ENCODE measurements at regions not wholly inside any gene's neighbourhood (a gene's known extent, or its start where the extent isn't known, plus 50 kb on each side); places are given as distances from the start of the nearest gene placed in this dataset.

DNA sequence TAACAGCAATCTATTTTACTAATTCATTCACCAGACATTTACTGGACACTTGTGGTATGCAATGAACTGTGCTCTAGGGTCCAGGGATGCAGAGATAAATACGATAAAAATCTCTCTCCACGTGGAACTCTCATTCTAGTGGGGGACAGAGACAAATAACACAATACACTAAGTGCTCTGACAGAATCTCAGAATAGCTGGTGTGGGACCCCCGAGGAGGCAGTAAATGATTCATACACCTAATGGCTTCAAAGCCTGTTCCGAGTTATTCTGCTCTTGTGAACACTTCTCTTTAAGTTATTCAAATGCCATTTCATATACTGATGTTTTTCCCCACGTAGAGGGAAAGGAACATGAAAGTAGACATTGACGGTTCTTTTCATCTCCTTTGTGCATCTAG lies 302.0 kb upstream of the PDE4D start:
- TF ChIP-seq, protein P1, sequence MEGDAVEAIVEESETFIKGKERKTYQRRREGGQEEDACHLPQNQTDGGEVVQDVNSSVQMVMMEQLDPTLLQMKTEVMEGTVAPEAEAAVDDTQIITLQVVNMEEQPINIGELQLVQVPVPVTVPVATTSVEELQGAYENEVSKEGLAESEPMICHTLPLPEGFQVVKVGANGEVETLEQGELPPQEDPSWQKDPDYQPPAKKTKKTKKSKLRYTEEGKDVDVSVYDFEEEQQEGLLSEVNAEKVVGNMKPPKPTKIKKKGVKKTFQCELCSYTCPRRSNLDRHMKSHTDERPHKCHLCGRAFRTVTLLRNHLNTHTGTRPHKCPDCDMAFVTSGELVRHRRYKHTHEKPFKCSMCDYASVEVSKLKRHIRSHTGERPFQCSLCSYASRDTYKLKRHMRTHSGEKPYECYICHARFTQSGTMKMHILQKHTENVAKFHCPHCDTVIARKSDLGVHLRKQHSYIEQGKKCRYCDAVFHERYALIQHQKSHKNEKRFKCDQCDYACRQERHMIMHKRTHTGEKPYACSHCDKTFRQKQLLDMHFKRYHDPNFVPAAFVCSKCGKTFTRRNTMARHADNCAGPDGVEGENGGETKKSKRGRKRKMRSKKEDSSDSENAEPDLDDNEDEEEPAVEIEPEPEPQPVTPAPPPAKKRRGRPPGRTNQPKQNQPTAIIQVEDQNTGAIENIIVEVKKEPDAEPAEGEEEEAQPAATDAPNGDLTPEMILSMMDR (conservative IDR thresholded peaks at IDR 0.05), result no peak
- no peak for TF ChIP-seq EZH2 (IDR thresholded peaks at IDR 0.05; ENCODE audit: low read depth)
